IPS-NIHi7 (cell line): ENCODE measurements at regions not wholly inside any gene's neighbourhood (a gene's known extent, or its start where the extent isn't known, plus 50 kb on each side); places are given as distances from the start of the nearest gene placed in this dataset.

Experiments used
- DNase-seq: peaks from one replicate; pipeline ENCODE4 v3.0.0; 2012; ENCODE audit warnings: mixed read lengths; ENCODE audit errors: extremely low spot score

DNA sequence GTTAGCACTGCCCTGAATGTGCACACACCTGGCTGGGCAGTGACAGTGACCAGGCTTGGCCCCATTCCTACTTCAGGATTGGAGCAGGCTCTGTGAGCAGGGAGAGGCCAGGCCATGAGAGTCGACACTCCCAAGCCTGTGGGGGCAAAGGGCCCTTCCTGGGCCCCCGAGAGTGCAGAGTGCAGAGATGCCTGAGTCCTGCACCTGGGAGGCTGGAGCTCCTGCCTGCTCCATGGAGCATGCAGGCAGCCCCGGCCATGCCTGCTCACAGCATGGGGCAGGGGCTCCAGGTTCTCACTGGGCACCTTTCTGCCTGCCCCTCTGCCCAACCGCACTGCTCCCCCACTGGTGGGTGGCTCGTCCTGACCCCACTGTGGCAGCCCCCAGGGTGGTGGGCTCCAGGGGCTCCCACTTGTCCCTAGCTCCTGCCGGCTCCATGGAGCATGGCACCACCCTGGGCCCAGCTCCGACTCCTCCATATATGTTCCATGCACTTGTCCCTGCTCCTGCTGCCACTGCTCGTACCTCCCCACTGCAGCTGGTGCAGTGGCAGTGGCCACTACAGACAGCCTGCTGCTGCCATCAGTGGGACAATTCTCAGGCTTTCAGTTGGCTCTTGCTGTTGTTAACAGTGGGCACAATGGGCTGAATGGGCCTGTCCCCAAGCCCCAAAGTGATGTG lies 282.0 kb downstream of the RPRM start:
- no peak for DNase-seq

GRCh38 chr2:153195342-153195741 lies 283.2 kb downstream of the RPRM start:
- no peak for DNase-seq

- no peak for DNase-seq
Measured at GRCh38 chr2:153189091-153189888, 289.3 kb downstream of the RPRM start.

DNA sequence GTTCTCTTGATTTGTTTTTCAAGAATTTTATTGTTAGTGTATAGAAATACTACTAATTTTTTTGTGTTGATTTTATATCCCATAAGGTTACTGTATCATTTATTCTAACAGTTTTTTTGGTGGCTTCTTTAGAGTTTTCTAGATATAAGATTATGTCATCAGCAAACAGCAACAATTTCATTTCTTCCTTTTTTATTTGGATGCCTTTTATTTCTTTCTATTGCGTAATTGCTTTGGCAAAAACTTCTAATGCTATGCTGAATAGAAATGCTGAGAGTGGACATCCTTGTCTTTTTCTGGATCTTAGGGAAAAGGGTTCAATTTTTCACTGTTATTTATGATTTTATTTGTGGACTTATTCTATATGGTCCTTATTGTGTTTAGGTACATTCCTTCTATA lies 298.8 kb downstream of the RPRM start:
- no peak for DNase-seq

GRCh38 chr2:153169609-153170008 lies 309.0 kb downstream of the RPRM start:
- no peak for DNase-seq

DNA sequence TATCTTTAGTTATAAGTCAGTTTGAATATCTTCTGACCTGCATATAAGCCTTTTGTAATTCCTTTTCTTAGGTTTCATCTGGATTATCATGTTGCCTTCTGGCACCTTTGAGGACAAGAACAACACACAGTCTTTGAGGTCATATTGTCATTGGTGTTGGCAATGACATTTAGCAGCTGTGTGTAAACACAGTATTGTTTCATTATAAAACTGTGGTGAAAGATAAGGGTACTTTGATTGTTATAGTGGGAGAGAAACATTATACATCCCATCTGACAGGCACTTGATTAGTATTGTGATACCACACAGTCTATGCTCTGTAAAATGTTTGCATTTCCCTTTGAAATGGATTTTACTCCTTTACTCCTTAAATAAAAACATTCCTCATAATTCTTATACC lies 313.5 kb downstream of the RPRM start:
- DNase-seq, result no peak

DNA sequence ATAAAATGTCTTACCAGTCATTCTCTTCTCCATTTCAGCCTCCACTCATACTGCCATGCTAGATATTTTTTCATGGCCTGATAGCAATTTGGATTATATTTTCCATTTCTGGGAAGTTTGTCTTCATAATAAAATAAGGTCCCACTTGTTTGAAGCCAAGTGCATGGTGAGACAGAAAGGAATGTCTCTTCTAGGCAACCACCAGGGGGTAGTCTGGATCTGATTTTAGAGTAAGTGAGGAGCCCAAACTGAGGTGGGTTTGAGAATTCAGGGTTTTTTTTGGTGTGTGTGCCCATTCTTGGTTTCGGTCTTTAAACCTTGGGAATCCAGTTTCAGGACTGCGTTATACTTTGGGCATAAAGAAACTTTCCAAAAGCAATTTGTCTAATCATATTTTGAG lies 315.5 kb downstream of the RPRM start:
- peak; percentile 64 for DNase-seq

DNA sequence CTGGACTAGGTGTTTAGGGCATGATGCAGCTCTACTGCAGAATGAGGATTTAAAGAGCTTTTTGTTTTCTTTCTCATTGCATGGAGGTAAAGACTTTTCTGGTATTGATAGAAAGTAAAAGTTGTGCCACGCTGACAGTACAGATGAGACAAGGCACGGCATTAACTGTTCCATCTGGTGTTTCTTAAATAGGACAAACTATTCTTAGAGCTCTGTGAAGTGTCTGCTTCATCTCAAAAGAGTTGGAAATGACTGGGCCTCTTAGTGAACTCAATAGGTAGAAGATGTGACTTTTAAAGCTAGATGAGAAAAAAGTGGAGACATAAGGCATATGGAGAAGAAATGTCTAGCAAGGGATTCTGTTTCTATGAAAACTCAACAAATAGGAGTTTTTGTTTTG lies 321.8 kb downstream of the RPRM start:
- no peak for DNase-seq

GRCh38 chr2:153152036-153152435 lies 326.5 kb downstream of the RPRM start:
- no peak for DNase-seq

GRCh38 chr2:153145470-153145978 lies 333.0 kb downstream of the RPRM start:
- no peak for DNase-seq

DNA sequence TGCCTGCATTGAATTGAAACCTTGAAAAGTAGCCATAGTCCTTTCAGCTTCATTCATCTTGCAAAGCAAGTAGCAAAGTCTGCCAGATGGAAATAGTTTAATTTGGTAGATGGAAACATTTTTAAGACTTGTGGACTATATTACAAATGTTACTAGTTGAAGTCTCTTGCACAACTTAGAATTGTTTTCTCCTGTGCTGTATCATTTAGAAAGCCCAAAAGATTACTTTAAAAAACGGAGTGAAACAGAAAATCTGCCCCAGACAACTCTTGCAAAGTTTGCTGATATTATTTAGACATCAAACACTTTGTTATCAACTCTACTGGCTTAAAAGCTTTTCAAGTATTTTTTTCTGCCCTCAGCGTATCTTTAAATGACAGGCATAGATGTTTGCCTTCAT lies 335.0 kb downstream of the RPRM start:
- no peak for DNase-seq

GRCh38 chr2:153140498-153140897 lies 338.1 kb downstream of the RPRM start:
- DNase-seq, result no peak

- no peak for DNase-seq
Measured at GRCh38 chr2:153138651-153139375, 339.7 kb downstream of the RPRM start.

- DNase-seq, result no peak
Measured at GRCh38 chr2:153136216-153136615, 342.3 kb downstream of the RPRM start.

DNA sequence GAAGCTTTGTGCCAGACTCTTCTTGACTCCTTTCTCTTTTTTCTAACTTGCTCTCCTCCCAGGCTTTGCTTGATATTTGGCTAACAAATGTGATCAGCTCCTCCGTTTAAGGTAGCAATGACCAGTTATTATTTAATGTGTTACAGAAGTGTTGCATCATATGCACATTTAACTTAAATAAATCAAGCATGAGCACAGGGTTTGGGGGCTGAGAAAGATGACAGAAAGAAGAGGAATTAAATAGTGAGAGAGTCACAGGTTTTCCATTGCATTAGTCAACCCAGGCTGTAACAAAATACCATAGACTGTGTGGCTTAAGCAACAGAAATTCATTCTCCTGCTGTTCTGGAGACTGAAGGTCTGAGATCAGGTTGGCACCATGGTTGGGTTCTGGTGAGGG lies 343.8 kb downstream of the RPRM start:
- DNase-seq, result no peak

GRCh38 chr2:153133716-153134115 lies 344.8 kb downstream of the RPRM start:
- no peak for DNase-seq

DNA sequence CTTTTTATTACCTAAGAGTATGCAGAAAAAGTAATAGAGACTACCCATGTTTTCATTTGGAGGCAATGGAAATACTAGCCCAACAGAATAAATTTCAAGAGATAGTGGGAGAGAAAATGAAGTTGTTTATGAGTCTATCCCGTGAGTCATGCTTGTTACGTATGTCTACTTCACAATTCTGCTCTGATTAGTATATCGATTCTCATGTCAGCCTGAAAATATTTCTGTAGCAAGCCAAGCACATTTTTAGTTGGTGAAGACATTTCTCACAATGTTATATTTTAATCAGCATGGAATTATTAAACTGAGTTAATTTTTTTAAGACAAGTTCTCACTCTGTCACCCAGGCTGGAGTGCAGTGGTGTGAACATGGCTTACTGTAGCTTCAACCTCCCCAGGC lies 346.1 kb downstream of the RPRM start:
- no peak for DNase-seq

DNA sequence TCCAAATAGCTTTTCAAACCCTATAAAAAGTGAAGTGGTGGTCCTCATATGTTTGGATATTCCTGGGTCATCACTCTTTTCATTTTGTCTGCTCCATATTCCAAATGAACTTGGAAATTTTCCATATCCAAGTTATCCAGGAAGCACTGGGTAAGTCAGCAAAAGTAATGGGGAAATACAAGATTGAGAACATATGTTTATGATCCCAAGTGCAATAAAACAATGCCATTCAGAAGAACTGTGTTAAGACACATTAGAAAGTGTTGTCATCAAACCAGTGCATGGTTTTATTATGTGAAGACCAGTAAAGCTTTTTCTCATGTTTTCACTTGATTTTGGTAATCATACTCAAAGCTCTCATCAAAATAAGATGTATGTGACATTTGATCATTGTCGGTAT lies 363.4 kb downstream of the RPRM start:
- DNase-seq, result no peak

- no peak for DNase-seq
Measured at GRCh38 chr2:153110486-153110885, 368.1 kb downstream of the RPRM start.

- no peak for DNase-seq
Measured at GRCh38 chr2:153109793-153110192, 368.8 kb downstream of the RPRM start.

DNA sequence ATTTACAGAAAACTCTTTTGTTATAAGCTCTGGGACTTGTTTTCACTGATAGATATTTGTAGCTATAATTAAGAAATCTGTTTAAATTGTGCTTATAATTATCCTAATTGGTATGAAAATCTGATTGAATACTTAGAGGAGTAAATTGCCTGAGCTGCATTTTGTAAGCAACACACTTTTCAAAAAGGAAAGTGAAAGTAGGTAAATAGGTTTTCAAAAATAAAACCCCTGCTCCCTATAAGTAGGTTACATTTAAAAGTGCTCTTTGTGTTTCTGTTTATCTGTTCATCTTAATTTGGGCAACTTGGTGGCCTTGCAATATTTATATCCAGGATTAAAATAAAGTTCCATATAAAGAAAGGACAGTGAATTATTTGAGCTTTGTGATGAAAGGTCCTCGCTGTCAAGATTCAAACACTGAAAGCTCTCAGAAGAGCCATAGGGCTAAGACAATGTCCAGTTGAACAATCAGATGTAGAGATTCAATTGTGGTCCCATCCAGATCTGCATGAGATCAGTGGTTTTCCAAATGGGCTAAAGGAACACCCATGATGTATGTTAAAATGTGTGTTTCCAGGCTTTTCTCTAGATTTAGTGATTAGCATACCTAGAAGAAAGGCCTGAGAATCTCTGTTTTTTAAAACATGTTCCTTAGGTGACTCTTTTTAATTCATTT lies 371.6 kb downstream of the RPRM start:
- DNase-seq, result no peak
